GM12875 (cell line): ENCODE measurements at regions not wholly inside any gene's neighbourhood (a gene's known extent, or its start where the extent isn't known, plus 50 kb on each side); places are given as distances from the start of the nearest gene placed in this dataset.

Experiments
- H3K4me3 ChIP-seq: one replicate; pipeline ENCODE4 v1.5.1; 2011; ENCODE audit warnings: low read depth, low read length, control low read depth
- CTCF ChIP-seq: IDR thresholded peaks from 2 replicates; pipeline ENCODE4 v1.5.1; 2011; ENCODE audit warnings: low read depth, mild to moderate bottlenecking, control low read depth, inconsistent platforms, low read length, moderate library complexity, borderline replicate concordance; ENCODE audit not compliant: insufficient read depth

GRCh38 chr16:6946106-6946505 lies 386.5 kb upstream of the RBFOX1 start:
- TF ChIP-seq CTCF, result no peak
- no peak overlapping the region for H3K4me3 ChIP-seq

- H3K4me3 ChIP-seq, result no peak overlapping the region
- TF ChIP-seq CTCF, result no peak
These were observed 391.7 kb upstream of the RBFOX1 start for GRCh38 chr16:6940968-6941367.

- H3K4me3 ChIP-seq, result no peak overlapping the region
These were observed 395.0 kb upstream of the RBFOX1 start for GRCh38 chr16:6937641-6938040.

GRCh38 chr16:6932871-6933385 lies 399.7 kb upstream of the RBFOX1 start:
- no peak for TF ChIP-seq CTCF
- no peak overlapping the region for H3K4me3 ChIP-seq

More at GRCh38 chr16:6937641-6938040, 395.0 kb upstream of the RBFOX1 start:
- no peak for TF ChIP-seq CTCF

- TF ChIP-seq CTCF, result no peak
- H3K4me3 ChIP-seq, result no peak overlapping the region
These were observed 402.8 kb upstream of the RBFOX1 start for GRCh38 chr16:6929868-6930267.

- H3K4me3 ChIP-seq, result no peak overlapping the region
- no peak for TF ChIP-seq CTCF
These were observed 405.9 kb upstream of the RBFOX1 start for GRCh38 chr16:6926762-6927161.

- no peak for TF ChIP-seq CTCF
These were observed 406.3 kb upstream of the RBFOX1 start for GRCh38 chr16:6926341-6926740.

More at GRCh38 chr16:6926341-6926740, 406.3 kb upstream of the RBFOX1 start:
- H3K4me3 ChIP-seq, result no peak overlapping the region
